ENCODE measurements at regions not wholly inside any gene's neighbourhood (a gene's known extent, or its start where the extent isn't known, plus 50 kb on each side); places are given as distances from the start of the nearest gene placed in this dataset.

- DNase-seq = no peak
- intact Hi-C loops (cut with DNase I) = no loop called here
Measured at GRCh38 chr5:135087950-135088349, 53.9 kb upstream of the PITX1 start.

DNA sequence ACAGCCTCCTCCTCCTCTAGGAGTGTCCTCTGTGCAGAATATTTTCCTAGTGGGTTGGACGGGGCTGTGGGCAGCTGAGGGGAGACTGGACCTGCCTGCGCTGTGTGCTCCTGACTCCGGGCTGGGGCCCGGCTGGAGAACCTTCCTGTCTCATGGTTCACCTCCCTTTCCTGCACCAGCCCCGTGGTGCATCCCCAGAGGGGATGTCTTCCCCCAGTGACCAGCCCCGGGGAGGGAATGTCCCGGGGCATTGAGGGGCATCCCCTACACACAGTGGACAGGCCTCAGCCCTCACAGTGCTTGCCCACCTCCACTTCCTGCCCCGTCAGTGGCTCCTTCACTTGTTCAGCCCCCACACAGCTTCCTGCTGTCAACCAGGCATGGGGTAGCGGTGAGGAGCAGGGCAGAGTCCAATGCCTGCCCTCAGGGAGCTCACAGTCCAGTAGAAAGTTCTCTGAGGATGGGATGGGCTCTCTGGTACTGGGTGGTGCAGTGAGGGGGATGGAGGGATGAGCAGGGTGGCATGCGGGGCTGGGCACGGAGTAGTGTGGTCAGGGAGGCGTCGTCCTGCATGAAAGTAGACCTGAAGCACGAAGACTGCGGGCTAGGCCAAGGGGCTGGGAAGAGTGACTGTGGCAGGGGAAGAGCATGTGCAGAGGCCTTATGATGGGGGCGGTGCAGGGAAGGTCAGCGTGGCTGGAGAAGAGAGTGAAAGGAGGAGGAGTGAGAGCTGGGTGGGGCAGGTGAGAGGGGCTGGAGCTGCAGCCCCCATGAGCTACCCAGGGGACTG is 52.1 kb upstream of the PITX1 start:
- intact Hi-C loops (cut with DNase I) = no loop called here
- DNase-seq = peak in 1 of 10 donors; percentile 3

DNA sequence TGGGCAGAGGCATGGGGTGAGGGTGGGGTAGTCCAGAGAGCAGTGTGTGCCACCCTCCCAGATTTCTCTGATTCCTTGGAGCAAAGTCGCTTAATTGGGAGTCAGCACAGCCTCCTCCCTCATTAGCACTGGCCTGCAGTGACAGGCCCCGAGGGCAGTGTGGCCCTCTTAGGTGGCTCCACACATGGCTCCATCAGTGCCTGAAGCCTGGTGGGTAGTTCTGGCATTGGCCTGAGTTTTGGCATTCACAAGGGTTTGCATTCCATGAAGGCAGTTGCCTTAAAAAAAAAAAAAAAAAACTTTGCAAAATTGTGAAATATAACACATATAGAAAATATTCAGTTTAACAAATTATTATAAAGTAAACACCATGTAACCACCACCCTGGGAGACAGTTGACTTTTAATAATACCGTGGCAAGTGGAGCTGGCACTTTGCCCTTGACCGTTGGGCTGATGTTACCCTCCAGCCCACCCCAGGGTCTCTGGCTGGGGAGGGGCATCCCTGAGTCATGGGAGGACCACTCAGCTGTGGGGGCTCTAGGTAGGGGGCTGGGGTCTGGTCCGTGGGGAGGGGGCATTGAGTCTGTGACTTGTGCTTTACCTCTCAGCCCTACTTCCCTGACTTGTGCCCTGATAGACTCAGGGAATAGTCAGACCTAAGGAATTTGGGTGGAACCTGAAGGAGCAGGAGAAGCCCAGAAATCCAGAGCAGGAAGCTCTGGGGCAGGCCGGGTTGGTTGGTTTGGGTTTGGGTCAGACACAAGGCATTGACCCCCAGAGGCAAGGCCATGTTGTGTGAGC is 51.3 kb upstream of the PITX1 start:
- DNase-seq = peak in 1 of 10 donors; percentile 1
- intact Hi-C loops (cut with DNase I) = no loop called here
